GM23338 (cell line): ENCODE measurements at regions not wholly inside any gene's neighbourhood (a gene's known extent, or its start where the extent isn't known, plus 50 kb on each side); places are given as distances from the start of the nearest gene placed in this dataset.

ENCODE experiments used
- CREB1 ChIP-seq: fragments of 250-450 bp; sonication (Bioruptor Pico); IDR thresholded peaks from 2 replicates; pipeline ENCODE4 v1.5.0; 2020; ENCODE audit warnings: low read depth, mild to moderate bottlenecking, moderate library complexity
- EZH2 ChIP-seq: fragments of 200-600 bp; sonication (generic); IDR thresholded peaks from one replicate; pipeline ENCODE4 v1.8.0; 2017; ENCODE audit warnings: antibody characterized with exemption, mild to moderate bottlenecking, low read depth; ENCODE audit not compliant: unreplicated experiment
- STAT1 ChIP-seq: IDR thresholded peaks from one replicate; pipeline ENCODE4 v1.6.1; 2016; ENCODE audit warnings: antibody characterized with exemption; ENCODE audit not compliant: unreplicated experiment
- TF ChIP-seq, protein P1 (sequence below): fragments of 250-450 bp; sonication (Bioruptor Pico); IDR thresholded peaks from 2 replicates; pipeline ENCODE4 v1.5.0; 2020; ENCODE audit warnings: mild to moderate bottlenecking, moderate library complexity
- TF ChIP-seq, protein P2 (sequence below): IDR thresholded peaks from one replicate; pipeline ENCODE4 v1.6.1; 2018; ENCODE audit warnings: antibody characterized with exemption; ENCODE audit not compliant: unreplicated experiment

DNA sequence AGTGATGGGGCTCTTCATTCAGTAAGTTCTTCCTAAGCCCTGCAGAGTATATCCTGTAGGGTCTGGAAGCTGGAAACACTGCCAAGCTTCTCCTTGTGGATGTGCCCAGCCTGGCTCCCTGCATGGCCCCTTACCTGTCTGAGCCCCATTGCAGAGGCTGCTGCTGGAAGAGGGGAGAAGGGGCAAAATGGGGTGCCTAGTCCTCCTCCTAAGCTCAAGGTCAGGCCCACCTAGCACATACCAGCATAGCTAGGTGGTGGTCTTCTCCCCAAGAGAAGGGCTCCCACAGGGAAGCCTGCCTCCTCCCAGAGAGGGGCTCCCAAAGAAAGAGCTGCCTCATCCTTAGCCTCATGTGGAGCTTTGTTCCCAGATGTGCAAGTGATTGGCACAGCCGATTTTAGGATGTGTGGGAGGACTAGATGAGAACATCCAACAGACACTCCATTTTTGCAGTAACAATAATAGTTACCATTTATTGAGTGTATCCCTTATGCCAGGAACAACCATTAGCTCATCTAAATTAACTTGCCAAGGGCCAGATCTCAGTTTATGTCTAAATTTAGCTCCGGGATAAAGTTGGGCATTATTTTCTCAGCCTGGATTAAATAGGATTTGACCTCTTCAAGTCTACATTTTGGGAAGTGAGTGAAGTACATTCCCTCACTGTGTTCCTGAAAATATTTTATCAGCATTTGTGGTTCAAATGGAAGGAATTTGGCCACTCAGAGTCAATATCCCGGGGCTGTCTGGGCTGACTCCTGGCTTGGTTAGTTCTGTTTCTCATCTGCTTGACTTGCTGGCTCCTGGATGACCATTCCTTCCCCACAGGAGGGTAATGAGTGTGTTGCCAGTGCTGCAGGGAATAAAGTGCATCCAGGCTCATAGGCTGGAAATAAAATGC, 291.1 kb upstream of the ROPN1 start (continued):
- TF ChIP-seq, protein P1, sequence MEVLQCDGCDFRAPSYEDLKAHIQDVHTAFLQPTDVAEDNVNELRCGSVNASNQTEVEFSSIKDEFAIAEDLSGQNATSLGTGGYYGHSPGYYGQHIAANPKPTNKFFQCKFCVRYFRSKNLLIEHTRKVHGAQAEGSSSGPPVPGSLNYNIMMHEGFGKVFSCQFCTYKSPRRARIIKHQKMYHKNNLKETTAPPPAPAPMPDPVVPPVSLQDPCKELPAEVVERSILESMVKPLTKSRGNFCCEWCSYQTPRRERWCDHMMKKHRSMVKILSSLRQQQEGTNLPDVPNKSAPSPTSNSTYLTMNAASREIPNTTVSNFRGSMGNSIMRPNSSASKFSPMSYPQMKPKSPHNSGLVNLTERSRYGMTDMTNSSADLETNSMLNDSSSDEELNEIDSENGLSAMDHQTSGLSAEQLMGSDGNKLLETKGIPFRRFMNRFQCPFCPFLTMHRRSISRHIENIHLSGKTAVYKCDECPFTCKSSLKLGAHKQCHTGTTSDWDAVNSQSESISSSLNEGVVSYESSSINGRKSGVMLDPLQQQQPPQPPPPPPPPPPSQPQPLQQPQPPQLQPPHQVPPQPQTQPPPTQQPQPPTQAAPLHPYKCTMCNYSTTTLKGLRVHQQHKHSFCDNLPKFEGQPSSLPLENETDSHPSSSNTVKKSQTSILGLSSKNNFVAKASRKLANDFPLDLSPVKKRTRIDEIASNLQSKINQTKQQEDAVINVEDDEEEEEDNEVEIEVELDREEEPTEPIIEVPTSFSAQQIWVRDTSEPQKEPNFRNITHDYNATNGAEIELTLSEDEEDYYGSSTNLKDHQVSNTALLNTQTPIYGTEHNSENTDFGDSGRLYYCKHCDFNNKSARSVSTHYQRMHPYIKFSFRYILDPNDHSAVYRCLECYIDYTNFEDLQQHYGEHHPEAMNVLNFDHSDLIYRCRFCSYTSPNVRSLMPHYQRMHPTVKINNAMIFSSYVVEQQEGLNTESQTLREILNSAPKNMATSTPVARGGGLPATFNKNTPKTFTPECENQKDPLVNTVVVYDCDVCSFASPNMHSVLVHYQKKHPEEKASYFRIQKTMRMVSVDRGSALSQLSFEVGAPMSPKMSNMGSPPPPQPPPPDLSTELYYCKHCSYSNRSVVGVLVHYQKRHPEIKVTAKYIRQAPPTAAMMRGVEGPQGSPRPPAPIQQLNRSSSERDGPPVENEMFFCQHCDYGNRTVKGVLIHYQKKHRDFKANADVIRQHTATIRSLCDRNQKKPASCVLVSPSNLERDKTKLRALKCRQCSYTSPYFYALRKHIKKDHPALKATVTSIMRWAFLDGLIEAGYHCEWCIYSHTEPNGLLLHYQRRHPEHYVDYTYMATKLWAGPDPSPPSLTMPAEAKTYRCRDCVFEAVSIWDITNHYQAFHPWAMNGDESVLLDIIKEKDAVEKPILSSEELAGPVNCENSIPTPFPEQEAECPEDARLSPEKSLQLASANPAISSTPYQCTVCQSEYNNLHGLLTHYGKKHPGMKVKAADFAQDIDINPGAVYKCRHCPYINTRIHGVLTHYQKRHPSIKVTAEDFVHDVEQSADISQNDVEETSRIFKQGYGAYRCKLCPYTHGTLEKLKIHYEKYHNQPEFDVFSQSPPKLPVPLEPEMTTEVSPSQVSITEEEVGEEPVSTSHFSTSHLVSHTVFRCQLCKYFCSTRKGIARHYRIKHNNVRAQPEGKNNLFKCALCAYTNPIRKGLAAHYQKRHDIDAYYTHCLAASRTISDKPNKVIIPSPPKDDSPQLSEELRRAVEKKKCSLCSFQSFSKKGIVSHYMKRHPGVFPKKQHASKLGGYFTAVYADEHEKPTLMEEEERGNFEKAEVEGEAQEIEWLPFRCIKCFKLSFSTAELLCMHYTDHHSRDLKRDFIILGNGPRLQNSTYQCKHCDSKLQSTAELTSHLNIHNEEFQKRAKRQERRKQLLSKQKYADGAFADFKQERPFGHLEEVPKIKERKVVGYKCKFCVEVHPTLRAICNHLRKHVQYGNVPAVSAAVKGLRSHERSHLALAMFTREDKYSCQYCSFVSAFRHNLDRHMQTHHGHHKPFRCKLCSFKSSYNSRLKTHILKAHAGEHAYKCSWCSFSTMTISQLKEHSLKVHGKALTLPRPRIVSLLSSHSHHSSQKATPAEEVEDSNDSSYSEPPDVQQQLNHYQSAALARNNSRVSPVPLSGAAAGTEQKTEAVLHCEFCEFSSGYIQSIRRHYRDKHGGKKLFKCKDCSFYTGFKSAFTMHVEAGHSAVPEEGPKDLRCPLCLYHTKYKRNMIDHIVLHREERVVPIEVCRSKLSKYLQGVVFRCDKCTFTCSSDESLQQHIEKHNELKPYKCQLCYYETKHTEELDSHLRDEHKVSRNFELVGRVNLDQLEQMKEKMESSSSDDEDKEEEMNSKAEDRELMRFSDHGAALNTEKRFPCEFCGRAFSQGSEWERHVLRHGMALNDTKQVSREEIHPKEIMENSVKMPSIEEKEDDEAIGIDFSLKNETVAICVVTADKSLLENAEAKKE (CRISPR knock-in tag) = no peak
- TF ChIP-seq, protein P2, sequence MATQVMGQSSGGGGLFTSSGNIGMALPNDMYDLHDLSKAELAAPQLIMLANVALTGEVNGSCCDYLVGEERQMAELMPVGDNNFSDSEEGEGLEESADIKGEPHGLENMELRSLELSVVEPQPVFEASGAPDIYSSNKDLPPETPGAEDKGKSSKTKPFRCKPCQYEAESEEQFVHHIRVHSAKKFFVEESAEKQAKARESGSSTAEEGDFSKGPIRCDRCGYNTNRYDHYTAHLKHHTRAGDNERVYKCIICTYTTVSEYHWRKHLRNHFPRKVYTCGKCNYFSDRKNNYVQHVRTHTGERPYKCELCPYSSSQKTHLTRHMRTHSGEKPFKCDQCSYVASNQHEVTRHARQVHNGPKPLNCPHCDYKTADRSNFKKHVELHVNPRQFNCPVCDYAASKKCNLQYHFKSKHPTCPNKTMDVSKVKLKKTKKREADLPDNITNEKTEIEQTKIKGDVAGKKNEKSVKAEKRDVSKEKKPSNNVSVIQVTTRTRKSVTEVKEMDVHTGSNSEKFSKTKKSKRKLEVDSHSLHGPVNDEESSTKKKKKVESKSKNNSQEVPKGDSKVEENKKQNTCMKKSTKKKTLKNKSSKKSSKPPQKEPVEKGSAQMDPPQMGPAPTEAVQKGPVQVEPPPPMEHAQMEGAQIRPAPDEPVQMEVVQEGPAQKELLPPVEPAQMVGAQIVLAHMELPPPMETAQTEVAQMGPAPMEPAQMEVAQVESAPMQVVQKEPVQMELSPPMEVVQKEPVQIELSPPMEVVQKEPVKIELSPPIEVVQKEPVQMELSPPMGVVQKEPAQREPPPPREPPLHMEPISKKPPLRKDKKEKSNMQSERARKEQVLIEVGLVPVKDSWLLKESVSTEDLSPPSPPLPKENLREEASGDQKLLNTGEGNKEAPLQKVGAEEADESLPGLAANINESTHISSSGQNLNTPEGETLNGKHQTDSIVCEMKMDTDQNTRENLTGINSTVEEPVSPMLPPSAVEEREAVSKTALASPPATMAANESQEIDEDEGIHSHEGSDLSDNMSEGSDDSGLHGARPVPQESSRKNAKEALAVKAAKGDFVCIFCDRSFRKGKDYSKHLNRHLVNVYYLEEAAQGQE = no peak
- no peak for TF ChIP-seq CREB1 (CRISPR knock-in tag)
- TF ChIP-seq EZH2 = no peak
- TF ChIP-seq STAT1 = no peak
